ENCODE measurements at regions not wholly inside any gene's neighbourhood (a gene's known extent, or its start where the extent isn't known, plus 50 kb on each side); places are given as distances from the start of the nearest gene placed in this dataset.
A peak's percentile ranks its signal among the peaks of the same experiment; 100 is the strongest.

GRCh38 chr2:226080334-226080733, 680.8 kb downstream of the NYAP2 start:
- Histone ChIP-seq H3K27ac (ENCODE audit: low read length) (no peak overlapping the region), H3K9me3 (ENCODE audit: control insufficient read depth, insufficient read depth, low read depth, low read length) (peaks cover 2% of the 10 kb centered on the region; the same call in 1 of the 2 replicates), H3K27me3 (ENCODE audit: control insufficient read depth, insufficient read depth, low read length) (no peaks in the 10 kb centered on the region), H3K36me3 (ENCODE audit: control insufficient read depth, insufficient read depth, low read length) (no peaks in the 10 kb centered on the region), H3K4me3 (ENCODE audit: low read depth in 2 of 2, low read length in 2 of 2) (no peak overlapping the region), H3K4me1 (ENCODE audit: control insufficient read depth, insufficient read depth, low read length) (no peaks in the 10 kb centered on the region)
- intact Hi-C loops (cut with micrococcal nuclease; ENCODE audit: unreplicated experiment) = no loop called here
- ATAC-seq = no peak
- DNase-seq (ENCODE audit: low read depth, low spot score) = no peak
- ChIA-PET CTCF (no interaction called here), POLR2A (no interaction called here)
- BruUV-seq (replicated peaks) = no TSS peak
- in situ Hi-C loops (cut with HindIII; ENCODE audit: low pct_unique_long_range_greater_than_20kb, low sequenced_read_pairs) = no loop called here
- TF ChIP-seq, protein P1, sequence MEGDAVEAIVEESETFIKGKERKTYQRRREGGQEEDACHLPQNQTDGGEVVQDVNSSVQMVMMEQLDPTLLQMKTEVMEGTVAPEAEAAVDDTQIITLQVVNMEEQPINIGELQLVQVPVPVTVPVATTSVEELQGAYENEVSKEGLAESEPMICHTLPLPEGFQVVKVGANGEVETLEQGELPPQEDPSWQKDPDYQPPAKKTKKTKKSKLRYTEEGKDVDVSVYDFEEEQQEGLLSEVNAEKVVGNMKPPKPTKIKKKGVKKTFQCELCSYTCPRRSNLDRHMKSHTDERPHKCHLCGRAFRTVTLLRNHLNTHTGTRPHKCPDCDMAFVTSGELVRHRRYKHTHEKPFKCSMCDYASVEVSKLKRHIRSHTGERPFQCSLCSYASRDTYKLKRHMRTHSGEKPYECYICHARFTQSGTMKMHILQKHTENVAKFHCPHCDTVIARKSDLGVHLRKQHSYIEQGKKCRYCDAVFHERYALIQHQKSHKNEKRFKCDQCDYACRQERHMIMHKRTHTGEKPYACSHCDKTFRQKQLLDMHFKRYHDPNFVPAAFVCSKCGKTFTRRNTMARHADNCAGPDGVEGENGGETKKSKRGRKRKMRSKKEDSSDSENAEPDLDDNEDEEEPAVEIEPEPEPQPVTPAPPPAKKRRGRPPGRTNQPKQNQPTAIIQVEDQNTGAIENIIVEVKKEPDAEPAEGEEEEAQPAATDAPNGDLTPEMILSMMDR (IDR thresholded peaks at IDR 0.05) = no peak
- no peak for TF ChIP-seq POLR2AphosphoS5 (IDR thresholded peaks at IDR 0.05; ENCODE audit: low read depth, low read length)
- no peak for TF ChIP-seq SIN3A (IDR thresholded peaks at IDR 0.05; ENCODE audit: borderline replicate concordance, insufficient read depth, low read depth, low read length)
- no peak for TF ChIP-seq TCF7L2 (IDR thresholded peaks at IDR 0.05; ENCODE audit: low read depth, low read length)
- TF ChIP-seq REST (IDR thresholded peaks at IDR 0.05; ENCODE audit: insufficient read depth in 1 of 2, low read depth in 2 of 2, low read length in 1 of 2) = no peak

DNA sequence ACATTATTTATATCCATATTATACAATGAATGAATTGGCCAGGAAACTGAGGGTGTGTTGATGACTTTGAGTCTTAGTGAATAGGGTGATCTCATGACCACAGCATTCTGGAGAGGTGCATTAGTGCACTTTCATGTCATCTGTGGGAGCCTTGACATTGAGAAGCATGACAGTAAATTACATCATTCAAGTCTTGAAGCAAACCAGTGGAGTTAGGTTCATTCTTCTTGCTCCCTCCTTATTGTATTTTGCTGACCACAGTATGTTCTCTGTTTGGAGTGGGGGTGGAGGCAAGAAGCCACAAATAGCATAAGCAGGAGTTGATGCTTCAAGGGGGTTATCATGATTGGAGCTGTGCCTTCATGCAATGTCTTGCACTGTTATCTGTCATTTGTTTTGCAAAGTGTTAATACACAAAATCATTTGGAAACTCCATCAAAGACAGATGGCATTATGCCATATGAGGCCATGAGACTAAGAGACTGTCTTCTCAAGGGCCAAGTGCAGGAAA, 680.2 kb downstream of the NYAP2 start:
- in situ Hi-C loops (cut with HindIII; ENCODE audit: low pct_unique_long_range_greater_than_20kb, low sequenced_read_pairs) = no loop called here
- DNase-seq (ENCODE audit: low read depth, low spot score) = peak; percentile 4
- POLR2A ChIA-PET = no interaction called here

More for the DNA sequence above, 680.2 kb downstream of the NYAP2 start:
- no peak for ATAC-seq
- no peaks in the 10 kb centered on the region for H3K27me3 ChIP-seq (ENCODE audit: control insufficient read depth, insufficient read depth, low read length)
- CTCF ChIA-PET = interaction anchor here (0.6 kb wide), 1 partner anchor 73 kb away, joined by 6 read pairs; no protein-coding TSS in a partner anchor
- no peak overlapping the region for H3K4me3 ChIP-seq (ENCODE audit: low read depth in 2 of 2, low read length in 2 of 2)
- no TSS peak for BruUV-seq (replicated peaks)
- H3K27ac ChIP-seq (ENCODE audit: low read length) = peak overlapping the region; percentile 19; the same call in 1 of the 2 replicates
- no peaks in the 10 kb centered on the region for H3K36me3 ChIP-seq (ENCODE audit: control insufficient read depth, insufficient read depth, low read length)
- H3K4me1 ChIP-seq (ENCODE audit: control insufficient read depth, insufficient read depth, low read length) = no peaks in the 10 kb centered on the region
- TF ChIP-seq, protein P1 (IDR thresholded peaks at IDR 0.05) = no peak
- TF ChIP-seq SIN3A (IDR thresholded peaks at IDR 0.05; ENCODE audit: borderline replicate concordance, insufficient read depth, low read depth, low read length) (no peak), REST (IDR thresholded peaks at IDR 0.05; ENCODE audit: insufficient read depth in 1 of 2, low read depth in 2 of 2, low read length in 1 of 2) (no peak), POLR2AphosphoS5 (IDR thresholded peaks at IDR 0.05; ENCODE audit: low read depth, low read length) (no peak), TCF7L2 (IDR thresholded peaks at IDR 0.05; ENCODE audit: low read depth, low read length) (no peak)
- intact Hi-C loops (cut with micrococcal nuclease; ENCODE audit: unreplicated experiment) = no loop called here
- peaks cover 2% of the 10 kb centered on the region; the same call in 1 of the 2 replicates for H3K9me3 ChIP-seq (ENCODE audit: control insufficient read depth, insufficient read depth, low read depth, low read length)

Measured in Panc1 (cell line).